Transverse colon (tissue), 3 donors: ENCODE measurements at regions not wholly inside any gene's neighbourhood (a gene's known extent, or its start where the extent isn't known, plus 50 kb on each side); places are given as distances from the start of the nearest gene placed in this dataset.

ENCODE experiments used
- EP300 ChIP-seq: sonication (generic); formaldehyde crosslinking; IDR thresholded peaks from one replicate; pipeline ENCODE4 v1.6.1; 2017; ENCODE audit warnings: antibody characterized with exemption, low read depth
- POLR2A ChIP-seq: fragments of 450-650 bp; IDR thresholded peaks from one replicate; pipeline ENCODE4 v1.6.1; 2016; ENCODE audit warnings: antibody characterized with exemption, mild to moderate bottlenecking, moderate library complexity
- POLR2AphosphoS5 ChIP-seq, 3 donors: sonication (generic); formaldehyde crosslinking; IDR thresholded peaks; one replicate each; pipeline ENCODE4 v1.6.1; 2016; ENCODE audit warnings: antibody characterized with exemption in 3 of 3

GRCh38 chr4:131382839-131383238, 1766.3 kb upstream of the PCDH10 start:
- no peak for TF ChIP-seq POLR2A
- no peak for TF ChIP-seq EP300
- TF ChIP-seq POLR2AphosphoS5 (IDR thresholded peaks at IDR 0.05) = no peak
